ENCODE measurements at regions not wholly inside any gene's neighbourhood (a gene's known extent, or its start where the extent isn't known, plus 50 kb on each side); places are given as distances from the start of the nearest gene placed in this dataset.

DNA sequence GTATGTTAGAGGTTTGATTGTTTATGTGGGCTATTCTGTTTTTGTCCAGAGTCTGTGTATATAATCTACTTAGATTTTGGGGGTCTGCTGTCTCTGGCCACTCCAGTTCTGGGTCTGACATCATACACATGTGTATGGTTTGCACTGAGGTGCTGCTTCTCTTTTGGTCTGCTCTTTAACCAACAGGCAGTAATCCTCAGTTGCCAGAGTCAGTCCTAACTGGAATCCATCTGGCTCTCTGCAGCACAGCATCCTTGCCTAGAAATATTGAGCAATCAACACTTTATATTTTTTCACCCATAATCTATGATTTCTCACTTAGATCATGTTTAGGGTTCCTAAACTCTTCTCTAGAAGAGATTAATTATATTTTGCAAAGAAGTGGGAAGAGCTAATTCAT lies 98.3 kb upstream of the SFRP2 start:
- Histone ChIP-seq H3K9me2 (ENCODE audit: insufficient read depth) (0 out of 2 replicates have a peak, but pooled peaks cover 5% of the 10 kb centered on the region), H3K36me3 (ENCODE audit: insufficient read depth) (no peaks in the 10 kb centered on the region; the same call in 1 of the 2 replicates), H2AFZ (no peak overlapping the region), H3F3A (replicated peaks; ENCODE audit: low read depth) (no peaks in the 10 kb centered on the region), H3K4me3 (no peak overlapping the region), H4K20me1 (replicated peaks; ENCODE audit: insufficient read depth) (no peaks in the 10 kb centered on the region), H3K27me3 (ENCODE audit: insufficient read depth) (no peaks in the 10 kb centered on the region), H3K4me1 (ENCODE audit: insufficient read depth) (no peaks in the 10 kb centered on the region), H3K27ac (ENCODE audit: low read depth) (no peak overlapping the region), H3K4me2 (no peak overlapping the region), H3K79me2 (replicated peaks; ENCODE audit: insufficient read depth) (no peaks in the 10 kb centered on the region)
- no peak overlapping the region for H3K27ac Mint-ChIP-seq
- H3K4me3 Mint-ChIP-seq: no peak overlapping the region
- H3K27me3 Mint-ChIP-seq (ENCODE audit: insufficient read depth, low read depth, poor library complexity): peaks cover 2% of the 10 kb centered on the region
- H3K9me3 Mint-ChIP-seq: peaks cover 5% of the 10 kb centered on the region
- peaks cover 4% of the 10 kb centered on the region; the same call in 2 of the 3 replicates for H3K36me3 Mint-ChIP-seq (ENCODE audit: low read depth)
- TF ChIP-seq ZNF331 (CRISPR knock-in tag; IDR thresholded peaks at IDR 0.05; ENCODE audit: low read depth) (no peak), EZH2phosphoT487 (IDR thresholded peaks at IDR 0.05; ENCODE audit: unreplicated experiment) (no peak)
- TF ChIP-seq, protein P1, sequence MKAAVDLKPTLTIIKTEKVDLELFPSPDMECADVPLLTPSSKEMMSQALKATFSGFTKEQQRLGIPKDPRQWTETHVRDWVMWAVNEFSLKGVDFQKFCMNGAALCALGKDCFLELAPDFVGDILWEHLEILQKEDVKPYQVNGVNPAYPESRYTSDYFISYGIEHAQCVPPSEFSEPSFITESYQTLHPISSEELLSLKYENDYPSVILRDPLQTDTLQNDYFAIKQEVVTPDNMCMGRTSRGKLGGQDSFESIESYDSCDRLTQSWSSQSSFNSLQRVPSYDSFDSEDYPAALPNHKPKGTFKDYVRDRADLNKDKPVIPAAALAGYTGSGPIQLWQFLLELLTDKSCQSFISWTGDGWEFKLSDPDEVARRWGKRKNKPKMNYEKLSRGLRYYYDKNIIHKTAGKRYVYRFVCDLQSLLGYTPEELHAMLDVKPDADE (IDR thresholded peaks at IDR 0.05): no peak
- TF ChIP-seq, protein P2, sequence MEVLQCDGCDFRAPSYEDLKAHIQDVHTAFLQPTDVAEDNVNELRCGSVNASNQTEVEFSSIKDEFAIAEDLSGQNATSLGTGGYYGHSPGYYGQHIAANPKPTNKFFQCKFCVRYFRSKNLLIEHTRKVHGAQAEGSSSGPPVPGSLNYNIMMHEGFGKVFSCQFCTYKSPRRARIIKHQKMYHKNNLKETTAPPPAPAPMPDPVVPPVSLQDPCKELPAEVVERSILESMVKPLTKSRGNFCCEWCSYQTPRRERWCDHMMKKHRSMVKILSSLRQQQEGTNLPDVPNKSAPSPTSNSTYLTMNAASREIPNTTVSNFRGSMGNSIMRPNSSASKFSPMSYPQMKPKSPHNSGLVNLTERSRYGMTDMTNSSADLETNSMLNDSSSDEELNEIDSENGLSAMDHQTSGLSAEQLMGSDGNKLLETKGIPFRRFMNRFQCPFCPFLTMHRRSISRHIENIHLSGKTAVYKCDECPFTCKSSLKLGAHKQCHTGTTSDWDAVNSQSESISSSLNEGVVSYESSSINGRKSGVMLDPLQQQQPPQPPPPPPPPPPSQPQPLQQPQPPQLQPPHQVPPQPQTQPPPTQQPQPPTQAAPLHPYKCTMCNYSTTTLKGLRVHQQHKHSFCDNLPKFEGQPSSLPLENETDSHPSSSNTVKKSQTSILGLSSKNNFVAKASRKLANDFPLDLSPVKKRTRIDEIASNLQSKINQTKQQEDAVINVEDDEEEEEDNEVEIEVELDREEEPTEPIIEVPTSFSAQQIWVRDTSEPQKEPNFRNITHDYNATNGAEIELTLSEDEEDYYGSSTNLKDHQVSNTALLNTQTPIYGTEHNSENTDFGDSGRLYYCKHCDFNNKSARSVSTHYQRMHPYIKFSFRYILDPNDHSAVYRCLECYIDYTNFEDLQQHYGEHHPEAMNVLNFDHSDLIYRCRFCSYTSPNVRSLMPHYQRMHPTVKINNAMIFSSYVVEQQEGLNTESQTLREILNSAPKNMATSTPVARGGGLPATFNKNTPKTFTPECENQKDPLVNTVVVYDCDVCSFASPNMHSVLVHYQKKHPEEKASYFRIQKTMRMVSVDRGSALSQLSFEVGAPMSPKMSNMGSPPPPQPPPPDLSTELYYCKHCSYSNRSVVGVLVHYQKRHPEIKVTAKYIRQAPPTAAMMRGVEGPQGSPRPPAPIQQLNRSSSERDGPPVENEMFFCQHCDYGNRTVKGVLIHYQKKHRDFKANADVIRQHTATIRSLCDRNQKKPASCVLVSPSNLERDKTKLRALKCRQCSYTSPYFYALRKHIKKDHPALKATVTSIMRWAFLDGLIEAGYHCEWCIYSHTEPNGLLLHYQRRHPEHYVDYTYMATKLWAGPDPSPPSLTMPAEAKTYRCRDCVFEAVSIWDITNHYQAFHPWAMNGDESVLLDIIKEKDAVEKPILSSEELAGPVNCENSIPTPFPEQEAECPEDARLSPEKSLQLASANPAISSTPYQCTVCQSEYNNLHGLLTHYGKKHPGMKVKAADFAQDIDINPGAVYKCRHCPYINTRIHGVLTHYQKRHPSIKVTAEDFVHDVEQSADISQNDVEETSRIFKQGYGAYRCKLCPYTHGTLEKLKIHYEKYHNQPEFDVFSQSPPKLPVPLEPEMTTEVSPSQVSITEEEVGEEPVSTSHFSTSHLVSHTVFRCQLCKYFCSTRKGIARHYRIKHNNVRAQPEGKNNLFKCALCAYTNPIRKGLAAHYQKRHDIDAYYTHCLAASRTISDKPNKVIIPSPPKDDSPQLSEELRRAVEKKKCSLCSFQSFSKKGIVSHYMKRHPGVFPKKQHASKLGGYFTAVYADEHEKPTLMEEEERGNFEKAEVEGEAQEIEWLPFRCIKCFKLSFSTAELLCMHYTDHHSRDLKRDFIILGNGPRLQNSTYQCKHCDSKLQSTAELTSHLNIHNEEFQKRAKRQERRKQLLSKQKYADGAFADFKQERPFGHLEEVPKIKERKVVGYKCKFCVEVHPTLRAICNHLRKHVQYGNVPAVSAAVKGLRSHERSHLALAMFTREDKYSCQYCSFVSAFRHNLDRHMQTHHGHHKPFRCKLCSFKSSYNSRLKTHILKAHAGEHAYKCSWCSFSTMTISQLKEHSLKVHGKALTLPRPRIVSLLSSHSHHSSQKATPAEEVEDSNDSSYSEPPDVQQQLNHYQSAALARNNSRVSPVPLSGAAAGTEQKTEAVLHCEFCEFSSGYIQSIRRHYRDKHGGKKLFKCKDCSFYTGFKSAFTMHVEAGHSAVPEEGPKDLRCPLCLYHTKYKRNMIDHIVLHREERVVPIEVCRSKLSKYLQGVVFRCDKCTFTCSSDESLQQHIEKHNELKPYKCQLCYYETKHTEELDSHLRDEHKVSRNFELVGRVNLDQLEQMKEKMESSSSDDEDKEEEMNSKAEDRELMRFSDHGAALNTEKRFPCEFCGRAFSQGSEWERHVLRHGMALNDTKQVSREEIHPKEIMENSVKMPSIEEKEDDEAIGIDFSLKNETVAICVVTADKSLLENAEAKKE (CRISPR knock-in tag; IDR thresholded peaks at IDR 0.05): no peak
- DNase-seq (ENCODE audit: low spot score): no peak
- no peaks in the 10 kb centered on the region for H3K4me1 Mint-ChIP-seq
- ATAC-seq: no peak

DNA sequence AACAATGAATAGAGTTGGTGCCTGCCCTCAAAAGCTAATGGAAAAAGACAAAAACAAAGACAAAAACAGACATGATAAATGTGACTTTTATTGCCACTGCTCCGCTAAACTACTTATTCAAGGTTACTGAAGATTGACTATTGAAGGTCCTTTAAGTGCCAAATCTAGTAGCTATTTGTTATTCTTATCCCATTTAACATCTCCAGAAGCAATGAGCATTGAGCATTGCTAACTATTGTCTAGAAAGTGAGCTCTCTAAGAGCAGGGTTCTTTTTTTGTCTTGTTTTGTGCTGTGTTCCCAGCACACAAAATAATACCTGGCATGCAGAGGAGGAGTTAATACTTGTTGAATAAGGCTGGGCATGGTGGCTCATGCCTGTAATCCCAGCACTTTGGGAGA lies 95.4 kb upstream of the SFRP2 start:
- no peak overlapping the region for H3K4me2 ChIP-seq
- H3K36me3 Mint-ChIP-seq (ENCODE audit: low read depth): peaks cover 26% of the 10 kb centered on the region
- H3K27me3 ChIP-seq (ENCODE audit: insufficient read depth): no peaks in the 10 kb centered on the region
- ATAC-seq (no peak), DNase-seq (ENCODE audit: low spot score) (no peak)
- no peaks in the 10 kb centered on the region for H3K79me2 ChIP-seq (replicated peaks; ENCODE audit: insufficient read depth)
- H2AFZ ChIP-seq: no peak overlapping the region
- peaks cover 3% of the 10 kb centered on the region; the same call in 1 of the 2 replicates for H3K36me3 ChIP-seq (ENCODE audit: insufficient read depth)
- H3K27me3 Mint-ChIP-seq (ENCODE audit: insufficient read depth, low read depth, poor library complexity): peaks cover 3% of the 10 kb centered on the region
- no peaks in the 10 kb centered on the region for H3K4me1 Mint-ChIP-seq
- no peak overlapping the region for H3K27ac ChIP-seq (ENCODE audit: low read depth)
- H3K4me1 ChIP-seq (ENCODE audit: insufficient read depth): no peaks in the 10 kb centered on the region
- H3K9me2 ChIP-seq (ENCODE audit: insufficient read depth): 0 out of 2 replicates have a peak, but pooled peaks cover 9% of the 10 kb centered on the region
- H3K4me3 ChIP-seq: no peak overlapping the region
- H3K27ac Mint-ChIP-seq: no peak overlapping the region
- H3F3A ChIP-seq (replicated peaks; ENCODE audit: low read depth): no peaks in the 10 kb centered on the region
- no peak overlapping the region for H3K4me3 Mint-ChIP-seq
- peaks cover 32% of the 10 kb centered on the region for H3K9me3 Mint-ChIP-seq
- H4K20me1 ChIP-seq (replicated peaks; ENCODE audit: insufficient read depth): no peaks in the 10 kb centered on the region
- TF ChIP-seq, protein P1 (IDR thresholded peaks at IDR 0.05): no peak
- TF ChIP-seq, protein P3, sequence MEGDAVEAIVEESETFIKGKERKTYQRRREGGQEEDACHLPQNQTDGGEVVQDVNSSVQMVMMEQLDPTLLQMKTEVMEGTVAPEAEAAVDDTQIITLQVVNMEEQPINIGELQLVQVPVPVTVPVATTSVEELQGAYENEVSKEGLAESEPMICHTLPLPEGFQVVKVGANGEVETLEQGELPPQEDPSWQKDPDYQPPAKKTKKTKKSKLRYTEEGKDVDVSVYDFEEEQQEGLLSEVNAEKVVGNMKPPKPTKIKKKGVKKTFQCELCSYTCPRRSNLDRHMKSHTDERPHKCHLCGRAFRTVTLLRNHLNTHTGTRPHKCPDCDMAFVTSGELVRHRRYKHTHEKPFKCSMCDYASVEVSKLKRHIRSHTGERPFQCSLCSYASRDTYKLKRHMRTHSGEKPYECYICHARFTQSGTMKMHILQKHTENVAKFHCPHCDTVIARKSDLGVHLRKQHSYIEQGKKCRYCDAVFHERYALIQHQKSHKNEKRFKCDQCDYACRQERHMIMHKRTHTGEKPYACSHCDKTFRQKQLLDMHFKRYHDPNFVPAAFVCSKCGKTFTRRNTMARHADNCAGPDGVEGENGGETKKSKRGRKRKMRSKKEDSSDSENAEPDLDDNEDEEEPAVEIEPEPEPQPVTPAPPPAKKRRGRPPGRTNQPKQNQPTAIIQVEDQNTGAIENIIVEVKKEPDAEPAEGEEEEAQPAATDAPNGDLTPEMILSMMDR (conservative IDR thresholded peaks at IDR 0.05; ENCODE audit: low read depth in 2 of 2): no peak
- no peak for TF ChIP-seq JUNB (IDR thresholded peaks at IDR 0.05; ENCODE audit: unreplicated experiment)
- TF ChIP-seq NANOG (IDR thresholded peaks at IDR 0.05; ENCODE audit: borderline replicate concordance): no peak
- TF ChIP-seq STAT1 (IDR thresholded peaks at IDR 0.05; ENCODE audit: unreplicated experiment): no peak
- TF ChIP-seq EZH2 (IDR thresholded peaks at IDR 0.05; ENCODE audit: low read depth, unreplicated experiment): no peak
- no peak for TF ChIP-seq POLR2AphosphoS5 (IDR thresholded peaks at IDR 0.05; ENCODE audit: low read depth)
- no peak for TF ChIP-seq CREB1 (CRISPR knock-in tag; IDR thresholded peaks at IDR 0.05; ENCODE audit: low read depth)
